ENCODE measurements at regions not wholly inside any gene's neighbourhood (a gene's known extent, or its start where the extent isn't known, plus 50 kb on each side); places are given as distances from the start of the nearest gene placed in this dataset.

DNA sequence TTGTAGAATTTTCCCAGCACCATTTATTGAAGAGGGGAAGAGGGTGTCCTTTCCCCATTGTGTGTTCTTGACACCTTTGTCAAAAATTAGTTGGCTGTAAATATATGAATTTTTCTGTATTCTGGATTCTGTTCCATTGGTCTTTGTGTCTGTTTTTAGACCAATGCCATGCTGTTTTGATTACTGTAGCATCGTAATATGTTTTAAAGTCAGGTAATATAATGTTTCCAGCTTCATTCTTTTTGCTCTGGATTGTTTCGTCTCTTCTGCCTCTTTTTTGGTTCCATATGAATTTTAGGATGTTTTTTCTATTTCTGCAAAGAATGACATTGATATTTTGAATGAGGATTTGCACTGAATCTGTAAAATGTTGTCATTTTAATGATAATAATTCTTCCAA is 331.9 kb upstream of the RGS6 start:
- intact Hi-C loops (cut with micrococcal nuclease): no loop called here
- no peak overlapping the region for H2AFZ ChIP-seq (ENCODE audit: low read depth, low read length)
- no peak for TF ChIP-seq EZH2 (IDR thresholded peaks at IDR 0.05; ENCODE audit: borderline replicate concordance, low read depth, low read length, severe bottlenecking)
- no peak for TF ChIP-seq POLR2A (IDR thresholded peaks at IDR 0.05; ENCODE audit: low read depth, low read length)
- TF ChIP-seq POLR2AphosphoS5 (IDR thresholded peaks at IDR 0.05; ENCODE audit: insufficient read depth, low read depth, low read length): no peak
- TF ChIP-seq CTCF (IDR thresholded peaks at IDR 0.05; ENCODE audit: extremely low read depth in 1 of 2, insufficient read depth in 1 of 2, low read depth in 1 of 2, low read length in 2 of 2): no peak
- TF ChIP-seq GATA2 (IDR thresholded peaks at IDR 0.05; ENCODE audit: insufficient read depth, insufficient read length, low read depth, low read length): no peak
- no peak for TF ChIP-seq FOS (IDR thresholded peaks at IDR 0.05; ENCODE audit: borderline replicate concordance, insufficient read depth, low read length)
- TF ChIP-seq, protein P1, sequence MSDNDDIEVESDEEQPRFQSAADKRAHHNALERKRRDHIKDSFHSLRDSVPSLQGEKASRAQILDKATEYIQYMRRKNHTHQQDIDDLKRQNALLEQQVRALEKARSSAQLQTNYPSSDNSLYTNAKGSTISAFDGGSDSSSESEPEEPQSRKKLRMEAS (IDR thresholded peaks at IDR 0.05; ENCODE audit: insufficient read depth, insufficient read length): no peak
- TF ChIP-seq JUN (IDR thresholded peaks at IDR 0.05; ENCODE audit: borderline replicate concordance, insufficient read depth, insufficient read length, low read depth): no peak
- no peak for TF ChIP-seq MYC (IDR thresholded peaks at IDR 0.05; ENCODE audit: low read depth, low read length)
- no TSS peak for BruUV-seq (replicated peaks)
- POLR2A ChIA-PET: no interaction called here
- H3K27ac ChIP-seq (ENCODE audit: insufficient read depth, low read depth, low read length): no peak overlapping the region
- no peak overlapping the region for H3K4me3 ChIP-seq (replicated peaks in 1 of 3; ENCODE audit: insufficient read depth in 1 of 3, low read depth in 1 of 3, low read length in 3 of 3)
- no peaks in the 10 kb centered on the region for H4K20me1 ChIP-seq (replicated peaks; ENCODE audit: control insufficient read depth, extremely low read depth, insufficient read depth, low read length)
- FAIRE-seq (no peak), DNase-seq (ENCODE audit: low read depth, low spot score) (no peak)
- dilution Hi-C loops (cut with MboI; ENCODE audit: extremely low pct_ligation_motif_present, low sequenced_read_pairs): no loop called here
- H3K79me2 ChIP-seq (ENCODE audit: control insufficient read depth, insufficient read depth, low read length): no peaks in the 10 kb centered on the region
- no peaks in the 10 kb centered on the region for H3K4me1 ChIP-seq (ENCODE audit: control insufficient read depth, extremely low read depth, insufficient read depth, low read length)
- H3K36me3 ChIP-seq (ENCODE audit: control insufficient read depth in 2 of 2, extremely low read depth in 1 of 2, insufficient read depth in 2 of 2, low read length in 2 of 2): no peaks in the 10 kb centered on the region
- H3K27me3 ChIP-seq (ENCODE audit: control insufficient read depth in 2 of 2, insufficient read depth in 2 of 2, low read length in 2 of 2): no peaks in the 10 kb centered on the region
- no peaks in the 10 kb centered on the region for H3K9me1 ChIP-seq (replicated peaks; ENCODE audit: control insufficient read depth, extremely low read depth, insufficient read depth, low read length)
- CTCF ChIA-PET: no interaction called here
- no peaks in the 10 kb centered on the region for H3K9me3 ChIP-seq (replicated peaks; ENCODE audit: control insufficient read depth, insufficient read depth, low read length)
- no peak overlapping the region for H3K9ac ChIP-seq (replicated peaks; ENCODE audit: extremely low read depth, insufficient read depth, low read length)
- no peak overlapping the region for H3K4me2 ChIP-seq (ENCODE audit: insufficient read depth, low read length)
